ENCODE measurements at regions not wholly inside any gene's neighbourhood (a gene's known extent, or its start where the extent isn't known, plus 50 kb on each side); places are given as distances from the start of the nearest gene placed in this dataset.
"Not testable (repeated sequence)": the region's sequence is repeated elsewhere in the genome, so short reads cannot be mapped to it uniquely, and the experiment has no call there.

GRCh38 chr6:165008971-165009370 is 300.4 kb downstream of the C6orf118 start:
- no peak for DNase-seq (ENCODE audit: low read depth in 2 of 2)

GRCh38 chr6:165002866-165003265 is 306.5 kb downstream of the C6orf118 start:
- no peak for DNase-seq (ENCODE audit: low read depth in 2 of 2)

GRCh38 chr6:165002358-165002757 is 307.0 kb downstream of the C6orf118 start:
- DNase-seq (ENCODE audit: low read depth in 2 of 2), result no peak

GRCh38 chr6:165001502-165002157 is 307.8 kb downstream of the C6orf118 start:
- DNase-seq (ENCODE audit: low read depth in 2 of 2), result no peak

- no peak for DNase-seq (ENCODE audit: low read depth in 2 of 2)
Measured at GRCh38 chr6:164998297-164998696, 311.1 kb downstream of the C6orf118 start.

GRCh38 chr6:164996838-164997237 is 312.6 kb downstream of the C6orf118 start:
- DNase-seq (ENCODE audit: low read depth in 2 of 2), result no peak

GRCh38 chr6:164991573-164991972 is 317.8 kb downstream of the C6orf118 start:
- no peak for DNase-seq (ENCODE audit: low read depth in 2 of 2)

- DNase-seq (ENCODE audit: low read depth in 2 of 2), result no peak
Measured at GRCh38 chr6:164990901-164991300, 318.5 kb downstream of the C6orf118 start.

- DNase-seq (ENCODE audit: low read depth in 2 of 2), result no peak
Measured at GRCh38 chr6:164982389-164982788, 327.0 kb downstream of the C6orf118 start.

- no peak for DNase-seq (ENCODE audit: low read depth in 2 of 2)
Measured at GRCh38 chr6:164967102-164967501, 342.3 kb downstream of the C6orf118 start.

GRCh38 chr6:164962805-164963204 is 346.6 kb downstream of the C6orf118 start:
- DNase-seq (ENCODE audit: low read depth in 2 of 2), result no peak

- no peak for DNase-seq (ENCODE audit: low read depth in 2 of 2)
Measured at GRCh38 chr6:164947164-164947563, 362.2 kb downstream of the C6orf118 start.

- no peak for DNase-seq (ENCODE audit: low read depth in 2 of 2)
Measured at GRCh38 chr6:164942271-164942670, 367.1 kb downstream of the C6orf118 start.

GRCh38 chr6:164933238-164933794 is 376.1 kb downstream of the C6orf118 start:
- DNase-seq (ENCODE audit: low read depth in 2 of 2), result not testable (repeated sequence)

GRCh38 chr6:164929408-164929977 is 379.9 kb downstream of the C6orf118 start:
- DNase-seq (ENCODE audit: low read depth in 2 of 2), result no peak

- no peak for DNase-seq (ENCODE audit: low read depth in 2 of 2)
Measured at GRCh38 chr6:164928728-164929407, 380.5 kb downstream of the C6orf118 start.

- no peak for DNase-seq (ENCODE audit: low read depth in 2 of 2)
Measured at GRCh38 chr6:164928057-164928727, 381.2 kb downstream of the C6orf118 start.

- peak in 1 of 2 donors; percentile 8 for DNase-seq (ENCODE audit: low read depth in 2 of 2)
Measured at GRCh38 chr6:164927288-164928056, 381.9 kb downstream of the C6orf118 start.

- no peak for DNase-seq (ENCODE audit: low read depth in 2 of 2)
Measured at GRCh38 chr6:164926686-164927085, 382.7 kb downstream of the C6orf118 start.

- DNase-seq (ENCODE audit: low read depth in 2 of 2), result no peak
Measured at GRCh38 chr6:164925681-164926530, 383.5 kb downstream of the C6orf118 start.

GRCh38 chr6:164924674-164925073 is 384.7 kb downstream of the C6orf118 start:
- no peak for DNase-seq (ENCODE audit: low read depth in 2 of 2)

Data from stimulated activated CD8-positive, alpha-beta memory T cell treated with anti-CD3 and anti-CD28 coated beads, Interleukin-7, amount 100 ng/mL, for 1 hour (primary cell).